LoVo (cell line): ENCODE measurements at regions not wholly inside any gene's neighbourhood (a gene's known extent, or its start where the extent isn't known, plus 50 kb on each side); places are given as distances from the start of the nearest gene placed in this dataset.
A peak's percentile ranks its signal among the peaks of the same experiment; 100 is the strongest.

Source experiments
- DNase-seq: peaks from one replicate; pipeline ENCODE4 v3.0.0-alpha.2; 2016; ENCODE audit warnings: low spot score

DNA sequence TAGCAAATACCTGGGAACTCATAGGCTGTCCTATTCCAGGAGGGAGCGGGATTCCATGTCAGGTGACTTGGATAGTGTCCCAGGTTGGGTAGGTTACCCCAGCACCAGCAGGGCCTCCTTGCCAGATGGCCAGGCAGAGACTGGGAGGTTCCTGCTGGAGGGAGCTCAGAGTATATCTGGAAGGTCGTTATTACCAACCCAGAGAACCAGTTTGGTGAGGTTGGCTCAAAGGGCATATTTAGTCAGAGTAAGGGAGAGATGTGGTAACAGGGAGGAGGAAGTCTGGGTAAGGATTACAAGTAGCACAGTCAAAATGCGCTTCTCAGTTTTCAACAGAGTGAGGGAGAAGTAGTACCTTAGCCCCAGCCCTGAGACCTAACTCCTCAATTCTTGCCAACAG, 53.3 kb upstream of the LNX1 start:
- peak; percentile 73 for DNase-seq
